GM10248 (cell line): ENCODE measurements at regions not wholly inside any gene's neighbourhood (a gene's known extent, or its start where the extent isn't known, plus 50 kb on each side); places are given as distances from the start of the nearest gene placed in this dataset.

ENCODE experiments used
- CTCF ChIA-PET: fragments of 300-600 bp; sonication (Branson Sonifier 250); formaldehyde crosslinking; extraction: SDS; loops from one replicate; lab custom pipeline; 2021; ENCODE audit warnings: antibody characterized with exemption; lab: Yijun Ruan, JAX
- POLR2A ChIA-PET: fragments of 350-650 bp; sonication (Branson Sonifier 250); formaldehyde crosslinking; extraction: SDS; loops from one replicate; lab custom pipeline; 2020; ENCODE audit warnings: antibody characterized with exemption; lab: Yijun Ruan, JAX
- DNase-seq: peaks from one replicate; pipeline ENCODE4 v3.0.0; 2012; ENCODE audit errors: extremely low spot score
- CTCF ChIP-seq: IDR thresholded peaks from 2 replicates; pipeline ENCODE4 v1.5.1; 2012; ENCODE audit warnings: mild to moderate bottlenecking, low read depth; ENCODE audit errors: extremely low read depth, missing control alignments, control extremely low read depth

DNA sequence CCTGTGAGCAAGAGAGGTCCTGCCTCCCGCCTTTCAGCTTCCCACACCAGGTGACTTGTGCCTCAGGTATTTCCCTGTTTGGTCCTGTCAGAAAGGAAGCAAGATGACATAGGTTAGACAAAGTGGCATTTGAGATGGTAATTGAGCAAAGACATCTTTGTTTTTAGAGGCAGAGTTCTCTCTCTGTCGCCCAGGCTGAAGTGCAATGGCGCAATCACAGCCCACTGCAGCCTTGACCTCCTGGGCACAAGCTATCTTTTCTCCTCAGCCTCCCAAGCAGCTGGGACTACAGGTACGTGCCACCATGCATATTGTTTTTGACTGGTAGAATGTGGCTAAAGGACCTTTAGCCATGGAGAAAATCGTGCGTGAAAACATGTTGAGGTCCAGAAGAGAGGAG, 339.1 kb downstream of the FGF9 start:
- POLR2A ChIA-PET: no interaction called here
- no peak for TF ChIP-seq CTCF
- CTCF ChIA-PET: interaction anchor here (1.8 kb wide), 1 partner anchor 14 kb away, joined by 5 read pairs; no protein-coding TSS in a partner anchor

GRCh38 chr13:22012686-22013085, 341.8 kb downstream of the FGF9 start:
- DNase-seq: no peak
- ChIA-PET POLR2A (no interaction called here), CTCF (no interaction called here)
- no peak for TF ChIP-seq CTCF

More for the DNA sequence above, 339.1 kb downstream of the FGF9 start:
- DNase-seq: no peak

- POLR2A ChIA-PET: interaction anchor here (0.6 kb wide), 1 partner anchor 1163 kb away, joined by 3 read pairs; no protein-coding TSS in a partner anchor
- CTCF ChIA-PET: no interaction called here
- no peak for DNase-seq
- no peak for TF ChIP-seq CTCF
Observed at GRCh38 chr13:22014469-22014868, 343.6 kb downstream of the FGF9 start.

DNA sequence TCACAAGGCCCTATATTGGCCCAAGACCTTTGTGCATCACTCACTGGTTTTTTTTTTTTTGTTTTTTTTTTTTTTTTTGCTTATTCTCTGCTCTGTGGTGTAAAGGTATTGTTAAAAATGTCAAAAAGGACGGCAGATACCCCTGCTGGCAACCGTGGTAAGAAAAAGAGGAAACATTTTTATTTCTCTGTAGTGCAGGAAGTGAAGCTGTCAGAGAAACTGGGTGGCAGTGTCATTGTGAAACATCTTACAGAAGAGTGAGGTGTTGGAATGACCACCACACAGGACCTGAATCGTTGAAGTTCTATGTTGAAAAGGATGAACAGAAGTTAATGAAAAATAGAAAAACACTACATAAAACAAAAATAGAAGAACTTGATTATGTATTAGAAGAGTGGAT, 346.4 kb downstream of the FGF9 start:
- ChIA-PET POLR2A (no interaction called here), CTCF (interaction anchor here (1.6 to 1.7 kb wide), 2 partner anchors 9 to 30 kb away, joined by 4 read pairs; no protein-coding TSS in a partner anchor)
- no peak for TF ChIP-seq CTCF
- DNase-seq: no peak

DNA sequence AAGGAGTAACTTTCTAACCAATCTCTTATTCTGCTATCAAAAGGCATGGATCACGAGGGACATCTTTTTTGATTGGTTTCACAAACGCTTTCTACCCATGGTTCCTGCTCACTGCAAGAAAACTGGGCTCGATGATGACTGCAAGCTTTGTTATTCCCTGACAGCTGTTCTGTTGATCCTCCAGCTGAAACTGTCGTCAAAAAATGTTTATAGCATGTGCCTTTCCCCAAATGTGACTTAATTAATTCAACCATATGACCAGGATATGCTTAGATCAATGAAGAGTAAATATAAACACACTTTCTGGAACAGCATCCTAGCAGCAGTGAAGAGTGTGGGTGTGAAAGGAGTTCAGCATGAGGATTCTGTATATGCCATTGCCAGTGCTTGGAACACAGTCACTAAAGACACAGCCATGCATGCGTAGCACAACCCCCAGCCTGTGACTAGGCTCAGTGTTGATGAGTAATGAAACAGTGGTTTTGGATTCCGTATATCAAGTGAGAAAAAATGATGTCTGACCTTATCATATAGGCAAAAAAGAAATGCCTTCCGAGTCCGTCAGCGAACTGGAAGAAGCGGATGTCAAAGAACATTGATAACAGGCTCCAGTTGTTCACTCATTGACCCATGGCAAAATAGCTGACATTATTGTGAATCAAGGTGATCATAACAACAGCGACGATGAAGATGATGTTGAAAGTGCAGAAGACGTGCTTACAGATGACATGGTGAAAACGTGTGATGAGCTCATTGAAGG, 347.4 kb downstream of the FGF9 start:
- POLR2A ChIA-PET: no interaction called here
- CTCF ChIA-PET: interaction anchor here (1.6 kb wide), 2 partner anchors 10 to 31 kb away, joined by 4 to 6 read pairs; no protein-coding TSS in a partner anchor
- DNase-seq: no peak
- no peak for TF ChIP-seq CTCF

- DNase-seq: no peak
- CTCF ChIA-PET: interaction anchor here (1.6 kb wide), 1 partner anchor 10 kb away, joined by 6 read pairs; no protein-coding TSS in a partner anchor
- POLR2A ChIA-PET: no interaction called here
- no peak for TF ChIP-seq CTCF
Observed at GRCh38 chr13:22018836-22019210, 347.9 kb downstream of the FGF9 start.
